ENCODE measurements at regions not wholly inside any gene's neighbourhood (a gene's known extent, or its start where the extent isn't known, plus 50 kb on each side); places are given as distances from the start of the nearest gene placed in this dataset.

GRCh38 chr2:220040346-220040745 is 412.9 kb downstream of the SLC4A3 start:
- no peak for TF ChIP-seq CTCF (IDR thresholded peaks at IDR 0.05)
- TF ChIP-seq POLR2A (IDR thresholded peaks at IDR 0.05), result no peak
